Naive thymus-derived CD4-positive, alpha-beta T cell (primary cell): ENCODE measurements at regions not wholly inside any gene's neighbourhood (a gene's known extent, or its start where the extent isn't known, plus 50 kb on each side); places are given as distances from the start of the nearest gene placed in this dataset.

Experiments used
- ATAC-seq: fragments of 150-1000 bp; cut with Tn5 transposase; 2 replicates; pipeline ENCODE4 v1.10.0; 2021; ENCODE audit warnings: mild to moderate bottlenecking, moderate library complexity
- CTCF ChIA-PET: fragments of 350-600 bp; sonication (Branson Sonifier 250); formaldehyde crosslinking; loops from one replicate; lab custom pipeline; 2021; ENCODE audit warnings: antibody characterized with exemption; lab: Charles Lee
- POLR2A ChIA-PET: fragments of 350-600 bp; sonication (Branson Sonifier 250); formaldehyde crosslinking; loops from one replicate; lab custom pipeline; 2021; ENCODE audit warnings: antibody characterized with exemption, inconsistent platforms; lab: Charles Lee
- DNase-seq, 9 donors: peaks; one replicate each; pipeline versions ENCODE4 v3.0.0 to v3.0.0-alpha.2; 2020 to 2022; ENCODE audit warnings: mixed read lengths in 1 of 9
- H3K27ac ChIP-seq: one replicate; pipeline ENCODE4 v1.7.0; 2013; ENCODE audit warnings: mild to moderate bottlenecking, low read depth, low read length, moderate library complexity
- H3K27me3 ChIP-seq, 2 donors: one replicate each; pipeline ENCODE4 v1.7.0; 2013; ENCODE audit warnings: low read length in 2 of 2, mild to moderate bottlenecking in 2 of 2, moderate library complexity in 2 of 2; ENCODE audit not compliant: control insufficient read depth in 2 of 2, insufficient read depth in 2 of 2
- H3K36me3 ChIP-seq, 3 experiments: 1 replicate in 2 of 3; 2 replicates in 1 of 3; pipeline ENCODE4 v1.7.0; 2013; ENCODE audit warnings: low read length in 3 of 3, mild to moderate bottlenecking in 3 of 3, moderate library complexity in 1 of 3; ENCODE audit not compliant: insufficient read depth in 3 of 3, control insufficient read depth in 2 of 3
- H3K4me1 ChIP-seq, 2 donors: one replicate each; pipeline ENCODE4 v1.7.0; 2013; ENCODE audit warnings: low read length in 2 of 2, mild to moderate bottlenecking in 2 of 2, moderate library complexity in 1 of 2; ENCODE audit not compliant: control insufficient read depth in 2 of 2, insufficient read depth in 2 of 2
- H3K4me3 ChIP-seq: 2 replicates; pipeline ENCODE4 v1.7.0; 2013; ENCODE audit warnings: mild to moderate bottlenecking, low read length
- H3K9me3 ChIP-seq, 3 experiments: 1 replicate in 2 of 3; 2 replicates in 1 of 3; pipeline ENCODE4 v1.7.0; 2013; ENCODE audit warnings: low read length in 3 of 3; ENCODE audit not compliant: control insufficient read depth in 2 of 3
- H3K27ac Mint-ChIP-seq, 9 donors: one replicate each; pipeline ENCODE4 v1.8.0; 2020 to 2022; ENCODE audit warnings: mixed read lengths in 9 of 9, mild to moderate bottlenecking in 8 of 9, moderate library complexity in 5 of 9, inconsistent platforms in 2 of 9
- H3K27me3 Mint-ChIP-seq, 5 donors: one replicate each; pipeline ENCODE4 v1.8.0; 2021 to 2022; ENCODE audit warnings: mixed read lengths in 5 of 5, mild to moderate bottlenecking in 1 of 5
- H3K36me3 Mint-ChIP-seq, 5 donors: one replicate each; pipeline ENCODE4 v1.8.0; 2020 to 2022; ENCODE audit warnings: mixed read lengths in 5 of 5, mild to moderate bottlenecking in 3 of 5, inconsistent platforms in 1 of 5
- H3K4me1 Mint-ChIP-seq, 7 donors: one replicate each; pipeline ENCODE4 v1.8.0; 2020 to 2022; ENCODE audit warnings: mixed read lengths in 7 of 7, mild to moderate bottlenecking in 3 of 7, inconsistent platforms in 1 of 7
- H3K4me3 Mint-ChIP-seq, 10 donors: one replicate each; pipeline ENCODE4 v1.8.0; 2020 to 2022; ENCODE audit warnings: mild to moderate bottlenecking in 10 of 10, mixed read lengths in 10 of 10, moderate library complexity in 6 of 10, inconsistent platforms in 2 of 10
- H3K9me3 Mint-ChIP-seq, 11 donors: one replicate each; pipeline ENCODE4 v1.8.0; 2020 to 2022; ENCODE audit warnings: mixed read lengths in 11 of 11, mild to moderate bottlenecking in 4 of 11, inconsistent platforms in 1 of 11, moderate library complexity in 1 of 11
- intact Hi-C, 2 donors: fragments of 100-400 bp; cut with micrococcal nuclease; formaldehyde crosslinking; loops; one replicate each; pipeline ENCODE4 v1.15.1; 2023

DNA sequence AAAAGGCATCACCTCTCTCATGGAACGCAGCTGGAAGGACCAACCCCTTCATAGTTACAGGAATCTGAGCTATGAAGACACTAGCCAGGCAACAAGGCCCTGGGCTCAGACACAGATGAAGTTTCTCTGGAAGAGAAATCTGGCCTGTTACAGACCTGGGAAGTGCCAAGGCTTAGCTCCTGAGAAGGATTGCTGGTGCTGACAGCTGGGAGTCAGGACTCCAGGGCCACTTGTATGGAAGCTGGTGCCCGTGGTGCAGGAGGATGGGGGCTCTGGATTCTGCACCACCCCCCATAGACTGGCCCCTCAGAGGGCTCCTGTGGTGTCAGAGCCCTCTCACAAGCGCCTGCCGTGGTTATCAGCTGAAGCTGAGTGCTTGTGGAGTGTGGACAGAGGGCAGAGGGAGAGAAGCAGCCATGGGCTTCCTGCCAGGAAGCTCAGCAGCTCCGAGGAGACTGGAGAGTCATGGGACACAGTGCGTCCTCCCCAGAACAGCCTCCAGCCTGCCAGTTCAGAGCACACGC, 87.3 kb upstream of the LCLAT1 start:
- intact Hi-C loops = no loop called here
- Histone ChIP-seq H3K27me3 (no peaks in the 10 kb centered on the region), H3K27ac (no peak overlapping the region), H3K36me3 (no peaks in the 10 kb centered on the region), H3K4me1 (peaks cover 7 to 21% of the 10 kb centered on the region in 2 donors), H3K9me3 (no peaks in the 10 kb centered on the region), H3K4me3 (no peak overlapping the region)
- ChIA-PET CTCF (no interaction called here), POLR2A (interaction anchor here (0.7 to 1.7 kb wide), 3 partner anchors 12 to 93 kb away, joined by 3 to 4 read pairs (median 3); no protein-coding TSS in a partner anchor)
- ATAC-seq = no peak
- peak overlapping the region in 6 of 9 donors; percentile 42 to 85 (median 55) for H3K27ac Mint-ChIP-seq
- no peak overlapping the region for H3K4me3 Mint-ChIP-seq
- no peaks in the 10 kb centered on the region for H3K27me3 Mint-ChIP-seq
- H3K9me3 Mint-ChIP-seq = no peaks in the 10 kb centered on the region
- no peak for DNase-seq
- no peaks in the 10 kb centered on the region for H3K36me3 Mint-ChIP-seq
- peaks cover 22 to 53% (median 40%) of the 10 kb centered on the region in 7 donors for H3K4me1 Mint-ChIP-seq

- peaks cover 7 to 35% of the 10 kb centered on the region in 2 donors for H3K4me1 ChIP-seq
- Mint-ChIP-seq H3K27me3 (no peaks in the 10 kb centered on the region), H3K4me1 (peaks cover 36 to 75% (median 56%) of the 10 kb centered on the region in 7 donors), H3K27ac (peak overlapping the region; percentile 29 to 92 (median 67)), H3K9me3 (no peaks in the 10 kb centered on the region), H3K4me3 (peak overlapping the region; percentile 5 to 62 (median 46)), H3K36me3 (no peaks in the 10 kb centered on the region)
- DNase-seq (peak in 2 of 9 donors; percentile 6 to 13), ATAC-seq (peak; percentile 25)
- CTCF ChIA-PET = interaction anchor here (1.2 to 2.0 kb wide), 2 partner anchors 27 to 153 kb away, joined by 5 to 8 read pairs; no protein-coding TSS in a partner anchor
- peak overlapping the region; percentile 49 for H3K27ac ChIP-seq
- H3K36me3 ChIP-seq = no peaks in the 10 kb centered on the region
- H3K27me3 ChIP-seq = no peaks in the 10 kb centered on the region
- POLR2A ChIA-PET = interaction anchor here (0.8 to 2.7 kb wide), 10 partner anchors 10 to 114 kb away, joined by 3 to 8 read pairs (median 4); no protein-coding TSS in a partner anchor
- H3K9me3 ChIP-seq = no peaks in the 10 kb centered on the region
- no peak overlapping the region for H3K4me3 ChIP-seq
- intact Hi-C loops = no loop called here
Observed at GRCh38 chr2:30361751-30362394, 85.2 kb upstream of the LCLAT1 start.

DNA sequence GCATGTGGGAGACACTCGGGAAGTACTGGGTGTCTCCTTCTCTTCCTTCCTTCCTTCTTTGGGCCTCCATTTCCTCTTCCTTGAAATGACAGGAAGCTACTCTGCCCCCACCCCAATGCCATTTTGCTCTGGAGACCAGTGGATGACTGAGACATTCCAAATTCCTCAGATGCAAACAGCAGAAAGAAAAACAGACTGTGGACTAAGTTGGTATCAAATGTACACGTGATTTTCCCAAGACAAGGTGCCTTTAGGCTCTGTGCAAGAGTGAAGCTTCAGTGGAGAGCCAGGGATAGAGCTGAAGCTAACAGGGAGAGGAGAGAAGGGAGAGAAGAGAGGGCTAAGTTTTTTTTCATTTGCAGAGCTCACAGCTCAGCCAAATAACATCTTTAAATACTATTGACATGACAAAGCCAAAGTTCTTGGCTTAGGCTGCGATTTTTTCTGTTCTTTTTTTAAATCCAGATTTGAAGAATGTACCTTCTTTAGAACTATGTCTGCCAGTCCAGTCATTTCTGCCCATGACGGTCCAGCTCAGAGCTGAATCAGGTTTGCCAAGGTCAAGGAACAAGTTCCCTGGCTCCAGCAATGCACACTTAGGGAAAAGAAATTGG, 84.5 kb upstream of the LCLAT1 start:
- POLR2A ChIA-PET = interaction anchor here (1.0 to 2.7 kb wide), 8 partner anchors 21 to 115 kb away, joined by 3 to 8 read pairs (median 4); no protein-coding TSS in a partner anchor
- Histone ChIP-seq H3K27ac (peak overlapping the region; percentile 49), H3K4me3 (no peak overlapping the region), H3K4me1 (peaks cover 7 to 37% of the 10 kb centered on the region in 2 donors), H3K36me3 (no peaks in the 10 kb centered on the region), H3K9me3 (no peaks in the 10 kb centered on the region), H3K27me3 (no peaks in the 10 kb centered on the region)
- Mint-ChIP-seq H3K4me3 (peak overlapping the region in 9 of 10 donors; percentile 5 to 62 (median 36)), H3K4me1 (peaks cover 36 to 77% (median 59%) of the 10 kb centered on the region in 7 donors), H3K36me3 (no peaks in the 10 kb centered on the region), H3K27ac (peak overlapping the region in 8 of 9 donors; percentile 58 to 92 (median 68)), H3K9me3 (no peaks in the 10 kb centered on the region), H3K27me3 (no peaks in the 10 kb centered on the region)
- ATAC-seq (no peak), DNase-seq (no peak)
- intact Hi-C loops = no loop called here
- CTCF ChIA-PET = interaction anchor here (1.2 to 2.0 kb wide), 2 partner anchors 28 to 154 kb away, joined by 5 to 8 read pairs; no protein-coding TSS in a partner anchor

DNA sequence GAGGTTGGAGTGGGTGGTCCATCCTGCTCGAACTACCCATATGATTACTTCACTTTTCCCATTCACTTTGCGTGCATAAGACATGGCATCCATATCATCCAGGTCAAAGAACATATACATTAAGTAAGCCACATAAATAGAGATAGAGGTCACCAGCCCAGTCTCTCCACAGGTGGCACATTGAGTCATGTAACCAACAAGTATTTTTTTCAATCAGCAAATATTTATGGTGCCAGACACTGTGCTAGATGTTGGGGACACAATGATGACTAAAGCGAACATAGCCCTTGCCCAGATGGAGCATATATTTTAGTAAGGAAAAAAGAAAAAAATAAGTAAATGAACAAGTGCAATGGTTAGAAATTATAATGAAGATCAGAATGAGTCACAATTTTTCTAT, 83.6 kb upstream of the LCLAT1 start:
- Mint-ChIP-seq H3K9me3 (no peaks in the 10 kb centered on the region), H3K36me3 (no peaks in the 10 kb centered on the region), H3K27ac (peak overlapping the region in 1 of 9 donors; percentile 46), H3K27me3 (no peaks in the 10 kb centered on the region), H3K4me3 (peak overlapping the region in 1 of 10 donors; percentile 51), H3K4me1 (peaks cover 36 to 77% (median 59%) of the 10 kb centered on the region in 7 donors)
- no peak for DNase-seq
- peaks cover 7 to 37% of the 10 kb centered on the region in 2 donors for H3K4me1 ChIP-seq
- CTCF ChIA-PET = interaction anchor here (2.0 kb wide), 1 partner anchor 155 kb away, joined by 8 read pairs; no protein-coding TSS in a partner anchor
- no peaks in the 10 kb centered on the region for H3K36me3 ChIP-seq
- no peak overlapping the region for H3K4me3 ChIP-seq
- H3K27ac ChIP-seq = no peak overlapping the region
- H3K27me3 ChIP-seq = no peaks in the 10 kb centered on the region
- intact Hi-C loops = no loop called here
- H3K9me3 ChIP-seq = no peaks in the 10 kb centered on the region
- POLR2A ChIA-PET = interaction anchor here (2.7 kb wide), 1 partner anchor 30 kb away, joined by 7 read pairs; no protein-coding TSS in a partner anchor
- no peak for ATAC-seq

- intact Hi-C loops = no loop called here
- Mint-ChIP-seq H3K4me3 (no peak overlapping the region), H3K9me3 (no peaks in the 10 kb centered on the region), H3K4me1 (peaks cover 32 to 64% (median 53%) of the 10 kb centered on the region in 7 donors), H3K27ac (peak overlapping the region in 4 of 9 donors; percentile 5 to 87 (median 48)), H3K27me3 (no peaks in the 10 kb centered on the region), H3K36me3 (no peaks in the 10 kb centered on the region)
- Histone ChIP-seq H3K27me3 (no peaks in the 10 kb centered on the region), H3K9me3 (no peaks in the 10 kb centered on the region), H3K36me3 (no peaks in the 10 kb centered on the region), H3K27ac (no peak overlapping the region), H3K4me1 (peaks cover 7 to 37% of the 10 kb centered on the region in 2 donors), H3K4me3 (no peak overlapping the region)
- POLR2A ChIA-PET = interaction anchor here (0.7 to 1.4 kb wide), 3 partner anchors 11 to 101 kb away, joined by 3 to 5 read pairs (median 4); no protein-coding TSS in a partner anchor
- CTCF ChIA-PET = interaction anchor here (1.0 to 1.4 kb wide), 3 partner anchors 9 to 126 kb away, joined by 3 to 6 read pairs (median 4); no protein-coding TSS in a partner anchor
- DNase-seq (no peak), ATAC-seq (no peak)
Observed at GRCh38 chr2:30365201-30365600, 81.8 kb upstream of the LCLAT1 start.

DNA sequence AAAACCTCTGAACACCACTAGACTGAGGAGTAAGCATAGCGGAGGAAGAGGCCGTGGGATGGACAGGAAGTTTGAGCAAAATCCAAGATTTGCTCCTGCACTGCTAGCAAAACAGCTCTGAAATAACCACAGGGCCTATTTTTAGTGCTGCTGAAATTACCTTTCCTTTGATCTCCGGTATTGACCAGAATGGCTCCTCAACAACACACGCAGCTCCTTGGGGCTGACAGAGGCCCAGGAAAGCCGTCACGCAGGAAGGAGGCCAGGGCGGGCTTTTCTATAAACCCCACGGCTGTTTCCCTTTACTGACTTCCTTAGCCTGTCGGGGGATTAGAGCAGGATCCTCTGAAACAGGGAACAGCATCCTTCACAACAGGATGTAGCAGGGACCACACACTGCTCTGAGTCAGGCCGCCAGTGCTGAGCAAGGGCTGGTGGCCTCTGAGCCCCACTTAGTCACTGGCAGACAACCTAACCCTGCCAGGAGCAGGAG, 80.8 kb upstream of the LCLAT1 start:
- ChIA-PET POLR2A (interaction anchor here (0.9 to 1.4 kb wide), 4 partner anchors 12 to 30 kb away, joined by 3 to 5 read pairs (median 4); no protein-coding TSS in a partner anchor), CTCF (interaction anchor here (1.0 kb wide), 1 partner anchor 127 kb away, joined by 3 read pairs; no protein-coding TSS in a partner anchor)
- H3K4me3 Mint-ChIP-seq = peak overlapping the region in 9 of 10 donors; percentile 0 to 48 (median 13)
- intact Hi-C loops = loop anchor here in 1 of 2 donors (2.0 kb wide), 1 partner anchor 29 kb away; no protein-coding TSS in a partner anchor
- peaks cover 24 to 55% (median 45%) of the 10 kb centered on the region in 7 donors for H3K4me1 Mint-ChIP-seq
- H3K9me3 Mint-ChIP-seq = no peaks in the 10 kb centered on the region
- peak; percentile 40 for ATAC-seq
- peak in 7 of 9 donors; percentile 14 to 44 (median 26) for DNase-seq
- H3K36me3 Mint-ChIP-seq = no peaks in the 10 kb centered on the region
- Histone ChIP-seq H3K9me3 (no peaks in the 10 kb centered on the region), H3K27me3 (no peaks in the 10 kb centered on the region), H3K4me1 (peaks cover 7 to 29% of the 10 kb centered on the region in 2 donors), H3K27ac (no peak overlapping the region), H3K36me3 (no peaks in the 10 kb centered on the region), H3K4me3 (no peak overlapping the region)
- H3K27ac Mint-ChIP-seq = peak overlapping the region; percentile 0 to 87 (median 66)
- no peaks in the 10 kb centered on the region for H3K27me3 Mint-ChIP-seq
